Inflammatory macrophage treated with lipopolysaccharide for 4 hours (primary cell): ENCODE measurements at regions not wholly inside any gene's neighbourhood (a gene's known extent, or its start where the extent isn't known, plus 50 kb on each side); places are given as distances from the start of the nearest gene placed in this dataset.

Experiments
- DNase-seq: peaks from one replicate; pipeline ENCODE4 v3.0.0-alpha.2; 2020

DNA sequence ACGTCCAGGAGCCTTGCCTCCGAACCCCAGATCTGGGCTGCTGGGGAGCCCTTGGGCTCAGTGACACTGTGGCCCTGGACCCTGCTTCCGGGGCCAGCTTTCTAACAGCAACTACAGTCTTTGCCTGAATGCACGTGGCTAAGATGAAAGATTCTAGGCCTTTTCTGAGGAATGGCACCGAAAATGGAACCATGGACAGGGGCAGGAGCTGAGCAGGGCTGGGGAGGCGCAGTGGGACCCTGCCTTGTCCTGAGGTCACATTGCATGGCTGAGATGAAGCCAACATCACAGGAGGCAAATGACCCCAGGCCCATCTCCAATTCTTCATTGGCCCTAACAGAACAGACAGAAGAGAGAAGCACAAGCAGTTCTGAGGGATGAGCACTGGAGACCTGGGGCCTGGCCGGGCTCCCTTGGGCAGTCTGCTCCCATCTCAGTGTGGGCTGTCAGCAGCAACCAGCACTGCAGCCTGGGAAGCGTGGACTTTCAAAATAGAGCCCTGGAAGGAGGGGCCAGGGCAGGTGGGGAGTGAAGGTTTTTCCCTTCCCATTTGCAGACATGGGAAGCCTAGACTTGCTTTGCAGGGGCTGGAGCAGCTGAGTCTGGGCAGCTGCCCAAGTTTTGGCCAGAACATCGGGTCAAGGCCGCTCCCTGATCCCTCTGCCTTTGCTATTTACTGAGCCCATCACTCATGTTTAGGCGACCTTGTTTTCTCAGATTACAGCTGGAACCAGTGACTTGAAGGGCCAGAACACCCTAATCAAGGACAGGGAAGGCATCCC lies 114.4 kb upstream of the TCERG1L start:
- no peak for DNase-seq

DNA sequence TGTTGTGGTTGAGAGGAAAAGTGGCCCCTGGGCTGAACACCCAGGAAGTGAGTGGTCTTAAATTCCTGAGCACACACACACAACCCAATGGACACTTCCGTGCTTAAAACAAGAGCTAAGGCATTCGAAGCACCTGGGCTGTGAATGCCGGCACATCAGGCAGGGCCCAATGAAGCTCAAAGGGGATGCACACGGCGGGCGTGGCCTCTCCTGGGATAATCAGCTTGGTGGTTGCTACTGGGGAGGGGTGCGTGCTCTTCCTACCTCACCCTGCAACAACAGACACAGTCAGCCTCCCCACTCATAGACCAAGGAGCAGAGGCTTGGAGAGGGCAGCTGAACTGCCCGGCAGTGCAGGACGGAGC lies 115.0 kb upstream of the TCERG1L start:
- DNase-seq, result no peak

DNA sequence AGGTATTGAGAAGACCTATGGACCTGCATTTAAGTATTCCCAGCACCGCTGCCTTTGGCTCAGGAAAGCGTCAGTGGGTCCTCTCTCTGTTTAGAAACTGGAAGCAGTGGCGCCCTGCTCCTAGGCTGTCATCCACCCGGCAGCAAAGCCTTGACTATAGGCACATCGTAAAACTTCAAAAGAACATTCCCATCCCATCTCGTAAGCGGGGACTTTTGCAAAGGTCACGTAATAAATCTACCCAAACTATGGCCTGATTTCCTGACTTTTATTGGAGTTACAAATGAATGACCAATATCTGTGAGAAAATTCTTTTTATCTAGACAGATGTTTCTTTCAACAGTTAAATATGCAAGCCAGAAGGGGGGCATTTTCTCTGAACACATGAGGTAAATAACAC lies 115.8 kb upstream of the TCERG1L start:
- no peak for DNase-seq

DNA sequence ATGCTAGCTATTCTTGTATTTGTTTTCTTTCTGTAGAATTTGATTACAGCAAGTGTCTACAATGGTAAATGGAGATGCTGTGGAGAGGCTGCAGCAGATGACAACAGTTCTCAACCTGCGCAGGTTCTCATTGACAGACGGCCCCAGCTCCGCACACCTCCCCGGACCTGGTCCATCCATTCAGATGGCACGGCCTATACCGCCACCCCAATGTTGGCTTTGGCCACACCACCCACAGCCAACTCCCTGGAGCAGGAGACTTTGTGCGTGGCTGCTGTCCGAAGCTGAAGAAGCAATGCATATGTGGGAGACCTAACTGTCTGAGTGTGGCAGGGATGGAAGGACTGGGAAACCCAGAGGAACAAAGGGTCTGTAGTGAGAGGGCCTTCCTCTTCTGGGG lies 116.4 kb upstream of the TCERG1L start:
- no peak for DNase-seq

DNA sequence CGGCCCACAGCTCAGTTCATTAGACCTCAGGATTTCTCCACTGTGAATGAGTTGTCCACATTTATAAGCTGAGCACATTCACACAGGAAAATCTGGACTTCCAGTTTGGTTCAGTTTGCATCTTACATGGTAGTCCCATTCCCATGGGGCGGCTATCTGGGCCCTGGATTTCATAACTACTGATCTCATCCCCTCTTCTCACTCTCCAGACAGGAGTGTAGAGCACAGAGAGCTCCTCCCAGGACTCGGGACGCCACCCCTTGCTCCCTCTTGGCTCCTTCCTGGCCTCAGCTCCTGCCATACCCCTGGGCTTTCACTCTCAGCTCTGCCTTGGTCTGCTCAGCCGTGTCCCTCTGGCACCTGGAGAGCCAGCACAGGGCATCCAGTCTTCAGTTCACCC lies 117.6 kb upstream of the TCERG1L start:
- no peak for DNase-seq

DNA sequence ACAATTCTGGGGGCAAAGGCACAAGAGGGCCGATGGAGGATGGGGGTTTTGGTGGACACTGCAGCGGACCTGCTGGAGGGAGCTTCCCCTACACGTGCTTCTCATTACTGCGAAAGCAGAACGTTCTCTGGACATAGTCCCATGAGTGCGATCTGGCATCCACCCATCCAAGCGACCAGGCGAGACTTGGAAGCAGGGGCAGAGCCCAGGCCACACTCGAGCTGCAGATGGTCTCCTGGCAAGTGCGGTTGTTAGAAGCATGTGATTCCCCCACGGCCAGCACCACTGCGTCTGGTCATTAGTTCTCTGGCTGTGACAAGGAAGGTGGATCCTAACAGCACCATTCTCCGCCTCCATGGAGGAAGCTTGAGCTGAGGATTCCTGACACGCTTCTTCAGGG lies 118.4 kb upstream of the TCERG1L start:
- DNase-seq, result no peak

DNA sequence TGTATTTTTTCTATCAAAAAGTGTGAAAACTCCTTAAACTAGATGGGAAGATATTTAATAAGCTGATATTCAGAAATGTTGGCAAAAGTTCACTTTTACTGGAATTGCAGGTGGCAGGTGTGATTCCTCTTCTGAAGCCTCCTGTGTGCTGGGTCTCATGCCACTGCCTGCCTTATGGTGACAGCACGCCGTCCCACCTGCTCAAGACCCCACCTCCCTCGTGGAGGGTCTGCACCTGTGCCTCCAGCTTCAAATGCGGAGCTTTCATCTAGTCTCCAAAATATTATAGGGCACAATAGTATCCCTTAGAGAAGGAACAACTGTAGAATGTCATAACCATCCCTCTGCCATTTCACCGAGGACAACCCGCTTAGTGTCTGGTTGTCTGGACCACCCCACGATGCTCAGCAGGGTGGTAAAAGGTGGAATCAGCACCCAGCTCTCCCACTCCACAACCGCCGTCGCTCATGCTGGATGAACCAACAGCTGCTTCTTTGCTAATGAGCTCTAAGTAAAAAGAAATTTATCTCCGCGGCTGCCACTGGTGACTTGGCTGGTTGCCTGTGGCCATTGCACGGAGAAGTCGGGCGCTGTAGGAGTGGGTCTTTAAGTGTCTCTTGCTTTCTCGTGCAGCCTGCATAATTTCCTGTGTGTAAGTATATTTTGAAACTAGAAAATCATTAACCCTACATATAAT lies 119.3 kb upstream of the TCERG1L start:
- DNase-seq, result no peak

DNA sequence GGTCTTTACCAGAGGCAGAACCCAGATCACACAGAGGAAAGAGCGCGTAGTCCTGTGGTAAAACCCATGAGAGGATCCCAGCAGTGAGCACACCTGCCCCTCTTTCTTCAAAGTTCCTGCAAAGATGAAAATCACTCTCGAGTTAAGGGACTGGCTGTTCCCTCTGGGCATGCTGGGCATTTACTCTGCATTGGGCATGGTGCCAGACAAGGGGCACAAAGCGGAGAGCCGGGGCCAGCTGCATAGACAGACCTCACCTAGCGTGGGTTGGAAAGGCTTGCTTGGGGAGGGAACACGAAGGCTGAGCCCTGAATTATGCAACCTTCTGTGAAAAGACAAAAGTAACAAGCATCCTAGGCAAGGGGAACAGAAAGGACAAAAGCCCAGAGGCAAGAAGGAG lies 120.0 kb upstream of the TCERG1L start:
- no peak for DNase-seq

DNA sequence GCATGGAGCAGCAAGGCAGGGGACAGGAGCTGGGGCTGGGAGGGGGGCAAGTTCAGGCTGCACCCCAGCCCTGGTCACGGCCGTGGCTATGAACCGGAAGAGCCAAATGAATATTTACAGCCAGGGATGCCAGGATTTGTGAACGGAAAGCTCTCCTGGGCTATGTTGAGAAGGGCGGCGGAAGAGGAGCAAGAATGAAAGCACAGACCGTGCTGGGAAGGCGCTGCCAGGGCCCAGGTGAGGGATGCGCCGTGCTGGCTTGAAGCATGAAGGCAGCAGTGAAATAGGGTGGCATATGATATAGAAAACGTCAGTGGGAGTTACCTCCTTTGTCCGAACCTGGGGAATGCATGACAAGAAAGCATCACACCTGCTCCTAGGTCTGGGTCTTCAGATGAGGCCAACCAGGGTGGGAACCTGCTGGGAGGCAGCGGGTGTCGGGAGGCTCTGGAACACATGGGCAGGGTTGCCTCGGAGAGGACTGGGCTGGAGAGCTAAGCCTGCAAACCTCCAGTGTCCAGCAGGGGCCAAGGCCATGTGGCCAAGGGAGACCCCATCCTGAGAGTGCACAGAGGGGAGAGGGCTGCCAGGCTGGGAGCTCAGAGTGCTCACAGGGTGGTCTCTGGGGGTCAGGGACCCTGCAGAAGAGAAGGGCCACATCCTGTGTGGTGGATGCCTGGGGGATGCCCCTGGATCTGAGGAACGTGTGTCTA lies 120.6 kb upstream of the TCERG1L start:
- no peak for DNase-seq

DNA sequence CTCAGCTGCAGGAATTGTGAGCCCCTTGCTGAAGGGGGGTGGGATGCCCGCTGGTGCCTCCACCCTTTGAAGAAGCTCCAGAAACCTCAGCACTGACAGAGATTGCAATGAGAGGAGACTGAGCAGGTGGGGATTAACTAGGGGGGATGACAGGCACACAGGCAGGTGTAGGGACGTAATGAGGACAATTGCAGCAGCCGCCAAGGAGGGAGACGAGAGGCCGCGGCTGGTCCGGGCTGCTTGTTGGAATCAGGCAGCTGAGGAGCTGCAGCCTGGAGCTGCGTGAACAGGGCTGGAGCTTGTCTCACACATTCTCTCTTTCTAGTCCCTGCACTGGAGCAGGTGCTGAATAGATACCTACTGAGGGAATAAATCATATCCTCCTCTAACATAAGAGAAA lies 122.0 kb upstream of the TCERG1L start:
- DNase-seq, result no peak

DNA sequence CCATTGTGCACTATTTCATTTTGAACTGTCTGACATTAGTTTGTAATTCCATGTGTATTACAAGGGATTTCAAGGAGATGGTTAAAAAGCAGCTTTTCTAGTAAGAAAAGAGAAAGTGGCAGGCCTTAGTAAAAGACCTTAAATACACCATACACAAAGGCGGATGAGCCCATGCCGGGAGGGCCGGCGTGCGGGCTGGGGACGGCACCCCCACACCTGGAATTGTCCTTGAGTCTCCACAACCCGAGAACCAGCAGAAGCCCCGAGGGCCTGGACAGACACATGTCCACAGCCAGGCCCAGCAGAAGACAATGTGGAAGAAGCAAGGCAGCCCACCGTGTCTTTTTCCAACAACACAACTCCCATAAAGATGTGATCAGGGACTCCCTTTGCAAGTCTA lies 123.7 kb upstream of the TCERG1L start:
- no peak for DNase-seq

DNA sequence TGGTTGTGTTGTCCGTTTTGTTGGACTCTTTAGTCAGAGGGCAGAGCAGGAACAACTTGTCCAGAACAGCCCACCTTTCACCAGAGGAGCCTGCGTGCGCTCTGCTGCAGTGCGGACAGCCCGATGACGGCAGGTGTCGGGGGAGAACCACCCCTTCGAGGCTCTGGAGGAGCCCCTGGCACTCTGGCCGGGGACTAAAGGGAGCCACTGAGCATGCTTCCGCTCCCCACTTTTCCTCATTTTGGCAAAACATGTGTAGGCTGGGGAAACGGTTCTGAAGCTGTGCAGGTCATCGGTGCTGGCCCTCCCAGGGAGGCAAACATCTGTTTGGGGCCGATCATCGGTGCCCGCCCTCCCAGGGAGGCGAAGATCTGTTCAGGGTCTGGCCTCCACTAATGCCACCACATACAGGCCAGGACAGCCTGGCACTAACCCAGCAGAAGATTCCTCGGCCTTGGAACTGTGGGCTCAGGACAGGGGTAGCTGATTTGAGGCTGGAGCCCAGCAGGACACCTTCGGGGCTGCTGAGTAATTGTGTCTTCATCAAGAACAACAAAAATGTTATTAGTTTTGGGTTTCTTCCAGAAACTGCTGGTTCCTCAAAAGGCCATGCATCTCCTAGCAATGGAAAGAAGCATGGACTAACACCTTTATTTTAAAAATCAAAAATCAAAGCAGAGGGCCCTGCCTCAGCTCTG lies 124.4 kb upstream of the TCERG1L start:
- DNase-seq, result no peak

DNA sequence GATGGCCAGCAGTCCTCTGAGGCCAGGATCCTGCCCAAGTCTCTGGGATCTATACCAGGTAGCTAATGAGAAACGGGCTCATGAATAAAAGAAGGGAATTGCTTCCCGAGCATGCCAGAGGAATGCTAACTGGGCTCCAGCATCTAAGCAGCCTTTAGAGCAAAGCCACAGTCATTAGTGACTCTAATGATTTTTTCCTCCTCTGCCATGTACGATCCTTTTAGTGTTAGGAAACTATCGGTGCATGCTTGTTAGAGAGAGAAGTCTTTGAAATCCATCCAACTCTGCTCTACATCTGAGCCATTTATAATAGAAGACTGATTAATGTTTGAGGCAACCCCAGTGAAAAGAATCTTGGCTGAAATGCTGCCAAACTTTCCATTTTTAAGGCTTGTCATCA lies 124.9 kb upstream of the TCERG1L start:
- DNase-seq, result no peak

DNA sequence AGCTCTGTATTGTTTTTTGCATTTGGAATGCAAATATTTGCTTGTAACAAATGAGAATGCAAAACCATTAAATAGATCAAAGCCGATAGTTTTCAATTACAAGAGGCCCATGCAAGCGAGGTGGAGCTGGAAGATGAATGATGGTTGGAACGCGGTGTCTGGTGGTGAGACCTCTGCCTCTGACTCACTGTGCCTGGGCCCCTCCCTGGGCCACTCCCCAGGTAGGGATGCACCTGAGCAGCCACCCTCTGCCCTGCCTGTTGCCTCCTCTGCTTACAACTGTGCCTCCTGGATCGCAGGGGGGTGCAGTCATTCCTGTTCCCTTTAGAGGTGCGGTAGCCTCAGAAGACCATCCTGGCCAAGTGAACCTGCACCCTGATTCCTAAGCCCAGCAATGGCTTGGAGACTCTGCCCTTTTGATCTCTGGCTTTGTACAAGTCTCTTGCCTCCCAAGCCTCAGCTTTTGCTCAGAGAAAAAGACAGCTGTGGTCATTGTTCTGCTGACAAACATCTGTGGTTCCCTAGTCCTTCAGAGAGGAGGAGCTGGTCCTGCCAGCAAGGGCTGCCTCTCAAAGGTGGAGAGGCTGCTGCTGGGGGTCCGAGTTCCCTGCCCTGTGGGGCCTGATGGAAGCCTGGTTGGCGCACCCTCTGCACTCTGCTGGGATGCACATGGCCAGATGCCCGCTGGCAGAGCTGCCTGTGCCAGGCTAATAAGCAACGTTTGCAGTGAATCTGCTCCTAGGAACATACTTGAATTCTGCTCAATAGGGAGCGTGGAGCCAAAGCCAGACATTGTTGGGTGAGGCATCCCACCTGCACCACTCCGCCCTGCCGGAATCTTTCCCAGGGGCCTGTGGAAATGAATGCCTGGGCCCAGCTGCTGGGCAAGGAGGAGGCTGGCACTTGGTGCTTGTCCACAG lies 126.3 kb upstream of the TCERG1L start:
- no peak for DNase-seq

DNA sequence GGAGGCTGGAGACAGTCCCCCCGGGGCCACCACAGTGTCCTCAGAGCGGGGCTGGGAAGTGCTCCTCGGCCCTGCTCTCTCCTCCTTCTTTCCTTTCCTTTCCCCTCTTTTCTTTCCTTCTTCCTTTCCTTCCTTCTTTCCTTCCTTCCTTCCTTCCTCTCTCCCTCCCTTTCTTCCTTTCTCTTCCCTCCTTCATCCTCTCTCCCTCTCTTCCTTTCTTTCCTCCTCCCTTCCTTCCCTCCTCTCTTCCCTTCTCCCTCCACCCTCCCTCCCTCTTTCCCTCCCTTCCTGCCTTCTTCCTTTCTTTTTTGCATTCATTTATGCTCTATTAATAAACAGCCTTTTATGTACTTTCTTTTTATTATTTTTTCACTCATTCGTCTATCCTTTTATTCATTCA lies 127.1 kb upstream of the TCERG1L start:
- DNase-seq, result no peak

DNA sequence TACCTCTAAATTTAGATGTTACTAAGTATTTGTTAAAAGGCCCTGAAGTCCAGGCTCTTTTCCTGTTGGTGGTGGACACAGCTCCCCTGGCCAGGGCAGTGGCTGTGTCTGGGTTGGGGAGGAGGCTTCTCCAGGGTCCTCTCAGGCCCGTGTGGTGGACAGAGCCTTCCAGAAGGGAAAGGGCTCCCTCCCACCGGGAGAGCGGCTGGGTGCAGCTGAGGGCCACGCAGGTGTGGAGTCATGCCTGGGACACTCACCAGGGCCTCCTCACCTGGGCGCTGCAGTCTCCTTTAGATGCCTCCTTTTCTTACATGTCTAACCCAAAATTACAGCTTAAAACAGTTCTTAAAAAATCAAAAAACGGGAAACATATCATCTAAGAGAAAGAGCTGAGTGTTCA lies 128.2 kb upstream of the TCERG1L start:
- DNase-seq, result no peak

DNA sequence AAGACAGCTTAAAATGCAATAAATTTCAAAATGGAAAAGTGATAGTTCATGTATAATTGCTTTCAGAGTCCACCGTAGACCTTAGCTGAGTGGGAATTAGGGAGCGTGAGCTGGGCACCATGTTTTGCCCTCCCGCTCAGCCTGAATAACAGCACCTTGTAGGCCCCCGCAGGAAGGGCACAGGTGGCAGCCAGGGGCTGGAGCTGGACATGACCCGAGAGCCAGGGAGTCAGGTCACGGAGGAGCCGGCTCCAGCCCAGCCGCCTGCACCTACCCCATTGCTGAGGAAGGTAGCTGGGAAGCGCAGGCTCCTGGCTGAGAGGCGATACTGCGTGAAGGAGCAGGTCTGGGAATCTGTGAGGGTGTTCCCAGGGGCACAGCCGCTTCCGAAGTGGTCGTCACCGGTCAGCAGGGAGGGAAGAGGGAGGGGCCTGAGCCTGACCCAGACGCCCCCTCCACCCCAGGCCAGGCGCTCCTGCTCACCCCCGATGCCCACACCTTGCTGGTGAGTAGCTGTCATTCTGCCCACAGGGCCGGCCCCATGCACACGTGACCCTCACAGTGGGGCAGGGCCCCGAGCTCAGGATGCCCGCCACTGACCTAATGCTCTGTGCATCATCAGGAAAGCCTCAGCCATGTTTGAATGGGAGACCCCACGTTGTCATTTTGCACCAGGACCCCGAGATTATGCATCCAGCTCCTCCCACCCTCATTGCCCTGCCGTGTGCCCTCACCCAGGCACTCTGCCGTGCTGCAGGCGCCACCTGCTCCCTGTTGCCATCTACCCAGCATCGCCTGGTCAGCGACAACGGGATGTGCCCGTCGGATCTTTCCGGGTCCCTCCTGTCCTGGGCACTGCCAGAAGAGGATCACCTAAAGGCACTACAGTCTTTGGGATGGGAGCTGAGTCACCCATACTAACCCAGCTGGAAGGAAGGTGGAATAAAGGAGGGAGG lies 129.2 kb upstream of the TCERG1L start:
- no peak for DNase-seq

DNA sequence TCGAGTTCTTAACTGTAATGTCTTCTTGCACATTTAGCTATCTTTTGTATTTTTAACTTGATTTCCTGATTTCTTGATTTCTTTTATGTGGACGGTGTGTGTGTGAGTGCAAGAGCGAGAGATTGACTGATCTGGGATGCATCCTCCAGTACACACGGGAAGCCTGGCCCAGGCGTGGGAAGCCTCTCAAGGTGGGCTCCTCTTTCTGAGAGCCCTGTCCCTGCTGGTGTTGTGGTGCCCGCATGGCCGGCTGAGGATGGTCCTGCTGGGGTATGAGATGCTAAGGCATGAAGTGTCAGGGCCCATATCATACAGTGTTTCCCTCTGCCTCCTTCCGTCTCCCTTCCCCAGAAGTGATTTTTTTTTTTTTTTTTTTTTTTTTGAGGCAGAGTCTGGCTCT lies 130.8 kb upstream of the TCERG1L start:
- no peak for DNase-seq

DNA sequence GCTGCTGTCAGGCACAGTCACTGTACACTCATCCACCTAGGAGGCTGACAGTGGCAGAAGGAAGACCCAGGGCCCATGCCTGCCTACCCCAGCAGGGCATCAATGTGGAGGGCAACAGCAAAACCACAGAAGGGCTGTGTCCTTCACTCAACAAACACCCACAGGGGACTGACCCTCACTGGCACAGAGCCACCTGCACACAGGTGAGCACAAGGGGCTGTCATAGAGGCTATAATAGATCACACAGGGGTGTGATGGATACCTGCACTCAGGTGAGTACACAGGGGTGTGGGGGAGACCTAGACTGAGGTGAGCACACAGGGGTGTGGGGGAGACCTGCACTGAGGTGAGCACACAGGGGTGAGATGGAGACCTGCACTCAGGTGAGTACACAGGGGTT lies 132.8 kb upstream of the TCERG1L start:
- no peak for DNase-seq

DNA sequence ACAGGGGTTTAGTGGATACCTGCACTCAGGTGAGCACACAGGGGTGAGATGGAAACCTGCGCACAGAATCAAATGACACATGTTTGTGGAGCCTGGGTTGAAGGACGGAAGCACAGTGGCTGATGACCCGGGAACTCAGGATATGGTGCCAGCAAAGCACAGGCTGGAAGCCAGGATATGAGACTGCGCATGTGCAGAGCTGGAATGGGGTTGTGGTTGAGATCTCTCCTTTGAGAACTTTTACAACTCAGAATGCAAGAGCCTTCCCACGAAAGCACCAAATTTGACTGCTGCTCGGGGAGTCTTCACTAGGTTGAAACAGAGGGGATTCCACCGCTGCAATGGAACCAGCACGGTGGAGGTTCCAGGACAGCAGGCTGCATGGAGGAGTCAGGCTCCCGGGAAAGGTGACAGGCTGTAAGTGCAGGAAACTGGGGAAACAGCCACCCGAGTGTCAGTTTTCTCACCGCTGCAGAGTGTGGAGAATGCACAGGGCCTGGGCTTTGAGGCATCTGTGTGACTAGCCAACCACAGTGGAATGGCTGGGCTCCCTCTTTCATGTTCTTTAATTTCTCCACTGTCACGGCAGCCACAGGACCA lies 133.4 kb upstream of the TCERG1L start:
- no peak for DNase-seq

DNA sequence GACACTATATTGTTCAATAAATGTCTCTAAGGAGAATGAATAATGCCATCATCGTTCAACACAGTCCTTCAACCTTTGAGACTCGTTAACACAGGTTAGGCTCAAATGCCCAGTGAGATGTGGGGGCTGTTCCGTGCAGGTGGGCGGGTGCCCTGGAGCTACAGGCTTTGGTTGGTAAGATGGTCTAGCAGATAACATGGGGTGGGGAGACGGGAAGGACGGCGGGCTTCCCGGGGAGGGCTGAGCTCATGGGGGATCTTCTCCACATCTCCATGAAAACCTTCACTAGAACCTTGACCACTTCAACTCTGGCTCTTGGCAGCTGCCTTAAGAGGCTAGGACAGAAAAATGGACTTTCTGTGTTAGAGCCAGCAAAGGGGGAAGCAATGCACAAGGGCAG lies 134.1 kb upstream of the TCERG1L start:
- DNase-seq, result no peak
